ENCODE measurements at regions not wholly inside any gene's neighbourhood (a gene's known extent, or its start where the extent isn't known, plus 50 kb on each side); places are given as distances from the start of the nearest gene placed in this dataset.

GRCh38 chr3:193962986-193963685, 172.8 kb upstream of the HES1 start:
- Histone ChIP-seq H3K79me2 (replicated peaks; ENCODE audit: insufficient read depth) (no peaks in the 10 kb centered on the region), H3K36me3 (ENCODE audit: insufficient read depth) (no peaks in the 10 kb centered on the region), H4K20me1 (replicated peaks; ENCODE audit: insufficient read depth) (no peaks in the 10 kb centered on the region), H3K4me1 (ENCODE audit: insufficient read depth) (0 out of 2 replicates have a peak, but pooled peaks cover under 1% of the 10 kb centered on the region), H3K27me3 (ENCODE audit: insufficient read depth) (peaks cover 73% of the 10 kb centered on the region), H3K4me2 (0 out of 2 replicates have a peak overlapping the region, but pooled peaks have one; percentile 38), H3F3A (replicated peaks; ENCODE audit: low read depth) (no peaks in the 10 kb centered on the region), H3K4me3 (no peak overlapping the region), H3K27ac (ENCODE audit: low read depth) (no peak overlapping the region), H3K9me2 (ENCODE audit: insufficient read depth) (no peaks in the 10 kb centered on the region), H2AFZ (no peak overlapping the region)
- Mint-ChIP-seq H3K9me3 (no peaks in the 10 kb centered on the region; the same call in 2 of the 3 replicates), H3K27me3 (ENCODE audit: insufficient read depth, low read depth, poor library complexity) (peaks cover 24% of the 10 kb centered on the region), H3K27ac (no peak overlapping the region), H3K4me3 (no peak overlapping the region), H3K4me1 (peaks cover 15% of the 10 kb centered on the region), H3K36me3 (ENCODE audit: low read depth) (no peaks in the 10 kb centered on the region)
- DNase-seq (ENCODE audit: low spot score) (no peak), ATAC-seq (peak; percentile 31; the same call in 2 of the 3 replicates)
- TF ChIP-seq NANOG (IDR thresholded peaks at IDR 0.05; ENCODE audit: borderline replicate concordance) (0 out of 2 replicates have a peak, but pooled peaks have one; percentile 38), STAT1 (IDR thresholded peaks at IDR 0.05; ENCODE audit: unreplicated experiment) (no peak)

GRCh38 chr3:193963808-193964516, 172.0 kb upstream of the HES1 start:
- H3K9me3 Mint-ChIP-seq: no peaks in the 10 kb centered on the region; the same call in 2 of the 3 replicates
- H3K4me3 Mint-ChIP-seq: no peak overlapping the region
- Histone ChIP-seq H3K27ac (ENCODE audit: low read depth) (no peak overlapping the region), H3K4me2 (no peak overlapping the region), H3F3A (replicated peaks; ENCODE audit: low read depth) (no peaks in the 10 kb centered on the region), H3K9me2 (ENCODE audit: insufficient read depth) (no peaks in the 10 kb centered on the region), H3K4me1 (ENCODE audit: insufficient read depth) (peaks cover 6% of the 10 kb centered on the region; the same call in 1 of the 2 replicates), H4K20me1 (replicated peaks; ENCODE audit: insufficient read depth) (no peaks in the 10 kb centered on the region), H3K79me2 (replicated peaks; ENCODE audit: insufficient read depth) (no peaks in the 10 kb centered on the region), H2AFZ (no peak overlapping the region), H3K27me3 (ENCODE audit: insufficient read depth) (peaks cover 73% of the 10 kb centered on the region), H3K36me3 (ENCODE audit: insufficient read depth) (no peaks in the 10 kb centered on the region), H3K4me3 (no peak overlapping the region)
- H3K4me1 Mint-ChIP-seq: peaks cover 20% of the 10 kb centered on the region
- H3K27ac Mint-ChIP-seq: no peak overlapping the region
- DNase-seq (ENCODE audit: low spot score) (no peak), ATAC-seq (no peak)
- H3K27me3 Mint-ChIP-seq (ENCODE audit: insufficient read depth, low read depth, poor library complexity): peaks cover 26% of the 10 kb centered on the region
- H3K36me3 Mint-ChIP-seq (ENCODE audit: low read depth): no peaks in the 10 kb centered on the region
- no peak for TF ChIP-seq NANOG (IDR thresholded peaks at IDR 0.05; ENCODE audit: borderline replicate concordance)
- no peak for TF ChIP-seq EZH2 (IDR thresholded peaks at IDR 0.05; ENCODE audit: low read depth, unreplicated experiment)
- no peak for TF ChIP-seq ZNF114 (CRISPR knock-in tag; IDR thresholded peaks at IDR 0.05)
- no peak for TF ChIP-seq REST (IDR thresholded peaks at IDR 0.05; ENCODE audit: unreplicated experiment)
- no peak for TF ChIP-seq POLR2AphosphoS5 (IDR thresholded peaks at IDR 0.05; ENCODE audit: low read depth)
- TF ChIP-seq CREB1 (CRISPR knock-in tag; IDR thresholded peaks at IDR 0.05; ENCODE audit: low read depth): no peak
- TF ChIP-seq ZNF331 (CRISPR knock-in tag; IDR thresholded peaks at IDR 0.05; ENCODE audit: low read depth): no peak
- TF ChIP-seq JUNB (IDR thresholded peaks at IDR 0.05; ENCODE audit: unreplicated experiment): no peak
- no peak for TF ChIP-seq STAT1 (IDR thresholded peaks at IDR 0.05; ENCODE audit: unreplicated experiment)
- no peak for TF ChIP-seq ZNF462 (CRISPR knock-in tag; IDR thresholded peaks at IDR 0.05)
